ENCODE measurements at regions not wholly inside any gene's neighbourhood (a gene's known extent, or its start where the extent isn't known, plus 50 kb on each side); places are given as distances from the start of the nearest gene placed in this dataset.

GRCh38 chr1:38744452-38745350, 114.9 kb downstream of the RRAGC start:
- H3K27ac ChIP-seq (ENCODE audit: low read depth in 1 of 3, low read length in 2 of 3): no peak overlapping the region
- WGBS, 3 donors: 84 to 90% (median 84%) methylated on average over 10 of the region's 10 CpGs
- FAIRE-seq (no peak), DNase-seq (no peak)
- H3K36me3 ChIP-seq (ENCODE audit: control insufficient read depth in 3 of 3, insufficient read depth in 2 of 3, low read depth in 1 of 3, low read length in 3 of 3): no peaks in the 10 kb centered on the region
- no peaks in the 10 kb centered on the region for H3K9me3 ChIP-seq (ENCODE audit: control insufficient read depth in 2 of 2, insufficient read depth in 1 of 2, low read depth in 1 of 2, low read length in 1 of 2)
- H3K27me3 ChIP-seq (ENCODE audit: control insufficient read depth in 3 of 3, insufficient read depth in 3 of 3, low read length in 3 of 3): no peaks in the 10 kb centered on the region
- no peak overlapping the region for H3K4me3 ChIP-seq (ENCODE audit: low read depth in 1 of 3, low read length in 3 of 3)
- H3K4me1 ChIP-seq (ENCODE audit: control insufficient read depth in 3 of 3, insufficient read depth in 2 of 3, low read depth in 1 of 3, low read length in 2 of 3): no peaks in the 10 kb centered on the region

GRCh38 chr1:38743184-38743583, 116.4 kb downstream of the RRAGC start:
- Histone ChIP-seq H3K36me3 (ENCODE audit: control insufficient read depth in 3 of 3, insufficient read depth in 2 of 3, low read depth in 1 of 3, low read length in 3 of 3) (no peaks in the 10 kb centered on the region), H3K27me3 (ENCODE audit: control insufficient read depth in 3 of 3, insufficient read depth in 3 of 3, low read length in 3 of 3) (no peaks in the 10 kb centered on the region), H3K9me3 (ENCODE audit: control insufficient read depth in 2 of 2, insufficient read depth in 1 of 2, low read depth in 1 of 2, low read length in 1 of 2) (no peaks in the 10 kb centered on the region), H3K4me1 (ENCODE audit: control insufficient read depth in 3 of 3, insufficient read depth in 2 of 3, low read depth in 1 of 3, low read length in 2 of 3) (no peaks in the 10 kb centered on the region), H3K4me3 (ENCODE audit: low read depth in 1 of 3, low read length in 3 of 3) (no peak overlapping the region), H3K27ac (ENCODE audit: low read depth in 1 of 3, low read length in 2 of 3) (no peak overlapping the region)
- 87 to 94% (median 92%) methylated on average over 1 of the region's 1 CpG for WGBS, 3 donors
- no peak for FAIRE-seq
- no peak for DNase-seq

- H3K27ac ChIP-seq (ENCODE audit: low read depth in 1 of 3, low read length in 2 of 3): no peak overlapping the region
- FAIRE-seq: no peak
- H3K9me3 ChIP-seq (ENCODE audit: control insufficient read depth in 2 of 2, insufficient read depth in 1 of 2, low read depth in 1 of 2, low read length in 1 of 2): no peaks in the 10 kb centered on the region
- H3K27me3 ChIP-seq (ENCODE audit: control insufficient read depth in 3 of 3, insufficient read depth in 3 of 3, low read length in 3 of 3): no peaks in the 10 kb centered on the region
- DNase-seq: no peak
- H3K4me1 ChIP-seq (ENCODE audit: control insufficient read depth in 3 of 3, insufficient read depth in 2 of 3, low read depth in 1 of 3, low read length in 2 of 3): no peaks in the 10 kb centered on the region
- no peaks in the 10 kb centered on the region for H3K36me3 ChIP-seq (ENCODE audit: control insufficient read depth in 3 of 3, insufficient read depth in 2 of 3, low read depth in 1 of 3, low read length in 3 of 3)
- WGBS, 3 donors: 74 to 76% (median 75%) methylated on average over 9 of the region's 9 CpGs
- H3K4me3 ChIP-seq (ENCODE audit: low read depth in 1 of 3, low read length in 3 of 3): no peak overlapping the region
Observed at GRCh38 chr1:38741341-38741740, 118.2 kb downstream of the RRAGC start.

GRCh38 chr1:38740487-38740886, 119.1 kb downstream of the RRAGC start:
- no peaks in the 10 kb centered on the region for H3K4me1 ChIP-seq (ENCODE audit: control insufficient read depth in 3 of 3, insufficient read depth in 2 of 3, low read depth in 1 of 3, low read length in 2 of 3)
- H3K36me3 ChIP-seq (ENCODE audit: control insufficient read depth in 3 of 3, insufficient read depth in 2 of 3, low read depth in 1 of 3, low read length in 3 of 3): no peaks in the 10 kb centered on the region
- no peak for DNase-seq
- no peaks in the 10 kb centered on the region for H3K9me3 ChIP-seq (ENCODE audit: control insufficient read depth in 2 of 2, insufficient read depth in 1 of 2, low read depth in 1 of 2, low read length in 1 of 2)
- H3K27me3 ChIP-seq (ENCODE audit: control insufficient read depth in 3 of 3, insufficient read depth in 3 of 3, low read length in 3 of 3): no peaks in the 10 kb centered on the region
- no peak overlapping the region for H3K4me3 ChIP-seq (ENCODE audit: low read depth in 1 of 3, low read length in 3 of 3)
- FAIRE-seq: no peak
- no peak overlapping the region for H3K27ac ChIP-seq (ENCODE audit: low read depth in 1 of 3, low read length in 2 of 3)
- WGBS, 3 donors: 63 to 78% (median 75%) methylated on average over 6 of the region's 6 CpGs

- Histone ChIP-seq H3K27me3 (ENCODE audit: control insufficient read depth in 3 of 3, insufficient read depth in 3 of 3, low read length in 3 of 3) (no peaks in the 10 kb centered on the region), H3K27ac (ENCODE audit: low read depth in 1 of 3, low read length in 2 of 3) (no peak overlapping the region), H3K36me3 (ENCODE audit: control insufficient read depth in 3 of 3, insufficient read depth in 2 of 3, low read depth in 1 of 3, low read length in 3 of 3) (no peaks in the 10 kb centered on the region), H3K4me1 (ENCODE audit: control insufficient read depth in 3 of 3, insufficient read depth in 2 of 3, low read depth in 1 of 3, low read length in 2 of 3) (no peaks in the 10 kb centered on the region), H3K9me3 (ENCODE audit: control insufficient read depth in 2 of 2, insufficient read depth in 1 of 2, low read depth in 1 of 2, low read length in 1 of 2) (no peaks in the 10 kb centered on the region), H3K4me3 (ENCODE audit: low read depth in 1 of 3, low read length in 3 of 3) (no peak overlapping the region)
- 72 to 78% (median 73%) methylated on average over 6 of the region's 6 CpGs for WGBS, 3 donors
- DNase-seq (no peak), FAIRE-seq (no peak)
Observed at GRCh38 chr1:38738207-38738606, 121.4 kb downstream of the RRAGC start.

GRCh38 chr1:38736399-38736798, 123.2 kb downstream of the RRAGC start:
- H3K9me3 ChIP-seq (ENCODE audit: control insufficient read depth in 2 of 2, insufficient read depth in 1 of 2, low read depth in 1 of 2, low read length in 1 of 2): no peaks in the 10 kb centered on the region
- H3K36me3 ChIP-seq (ENCODE audit: control insufficient read depth in 3 of 3, insufficient read depth in 2 of 3, low read depth in 1 of 3, low read length in 3 of 3): no peaks in the 10 kb centered on the region
- DNase-seq (no peak), FAIRE-seq (no peak)
- WGBS, 3 donors: 94 to 100% (median 98%) methylated on average over 1 of the region's 1 CpG
- no peaks in the 10 kb centered on the region for H3K4me1 ChIP-seq (ENCODE audit: control insufficient read depth in 3 of 3, insufficient read depth in 2 of 3, low read depth in 1 of 3, low read length in 2 of 3)
- H3K4me3 ChIP-seq (ENCODE audit: low read depth in 1 of 3, low read length in 3 of 3): no peak overlapping the region
- no peak overlapping the region for H3K27ac ChIP-seq (ENCODE audit: low read depth in 1 of 3, low read length in 2 of 3)
- H3K27me3 ChIP-seq (ENCODE audit: control insufficient read depth in 3 of 3, insufficient read depth in 3 of 3, low read length in 3 of 3): peaks cover 0 to 7% (median 2%) of the 10 kb centered on the region in 3 donors

- H3K9me3 ChIP-seq (ENCODE audit: control insufficient read depth in 2 of 2, insufficient read depth in 1 of 2, low read depth in 1 of 2, low read length in 1 of 2): no peaks in the 10 kb centered on the region
- DNase-seq: no peak
- peaks cover 0 to 7% (median 2%) of the 10 kb centered on the region in 3 donors for H3K27me3 ChIP-seq (ENCODE audit: control insufficient read depth in 3 of 3, insufficient read depth in 3 of 3, low read length in 3 of 3)
- WGBS, 3 donors: 80 to 87% (median 83%) methylated on average over 6 of the region's 6 CpGs
- FAIRE-seq: no peak
- no peaks in the 10 kb centered on the region for H3K36me3 ChIP-seq (ENCODE audit: control insufficient read depth in 3 of 3, insufficient read depth in 2 of 3, low read depth in 1 of 3, low read length in 3 of 3)
- H3K27ac ChIP-seq (ENCODE audit: low read depth in 1 of 3, low read length in 2 of 3): no peak overlapping the region
- H3K4me3 ChIP-seq (ENCODE audit: low read depth in 1 of 3, low read length in 3 of 3): no peak overlapping the region
- H3K4me1 ChIP-seq (ENCODE audit: control insufficient read depth in 3 of 3, insufficient read depth in 2 of 3, low read depth in 1 of 3, low read length in 2 of 3): no peaks in the 10 kb centered on the region
Observed at GRCh38 chr1:38735651-38736161, 123.9 kb downstream of the RRAGC start.

GRCh38 chr1:38733761-38734160, 125.8 kb downstream of the RRAGC start:
- FAIRE-seq (no peak), DNase-seq (no peak)
- Histone ChIP-seq H3K27me3 (ENCODE audit: control insufficient read depth in 3 of 3, insufficient read depth in 3 of 3, low read length in 3 of 3) (peaks cover 0 to 13% (median 2%) of the 10 kb centered on the region in 3 donors), H3K9me3 (ENCODE audit: control insufficient read depth in 2 of 2, insufficient read depth in 1 of 2, low read depth in 1 of 2, low read length in 1 of 2) (no peaks in the 10 kb centered on the region), H3K27ac (ENCODE audit: low read depth in 1 of 3, low read length in 2 of 3) (no peak overlapping the region), H3K4me3 (ENCODE audit: low read depth in 1 of 3, low read length in 3 of 3) (no peak overlapping the region), H3K4me1 (ENCODE audit: control insufficient read depth in 3 of 3, insufficient read depth in 2 of 3, low read depth in 1 of 3, low read length in 2 of 3) (no peaks in the 10 kb centered on the region), H3K36me3 (ENCODE audit: control insufficient read depth in 3 of 3, insufficient read depth in 2 of 3, low read depth in 1 of 3, low read length in 3 of 3) (no peaks in the 10 kb centered on the region)
- WGBS, 3 donors: 44 to 56% (median 45%) methylated on average over 3 of the region's 3 CpGs

Data from small intestine (tissue), 7 donors.